ENCODE measurements at regions not wholly inside any gene's neighbourhood (a gene's known extent, or its start where the extent isn't known, plus 50 kb on each side); places are given as distances from the start of the nearest gene placed in this dataset.

DNA sequence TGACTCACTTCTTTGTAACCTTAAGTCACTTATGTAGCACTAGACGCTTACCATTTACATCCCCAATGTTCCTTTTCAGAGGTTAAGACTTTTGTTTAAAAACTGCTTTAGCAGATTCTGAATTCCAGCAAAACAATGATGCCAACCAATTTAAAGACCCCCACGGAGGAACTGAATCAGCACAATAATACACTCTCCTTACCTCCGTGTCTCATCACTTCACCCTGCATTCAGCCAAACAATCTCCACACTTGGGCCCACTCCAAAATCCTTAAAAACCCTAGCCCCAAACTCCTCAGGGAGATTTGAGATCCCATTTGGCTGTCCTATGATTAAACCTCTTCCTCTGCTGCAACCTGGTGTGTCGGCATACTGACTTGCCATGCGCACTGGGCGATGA is 153.9 kb downstream of the B3GNT2 start:
- H3K36me3 ChIP-seq = no peaks in the 10 kb centered on the region
- no peak overlapping the region for H3K9ac ChIP-seq (ENCODE audit: low read depth in 2 of 2, low read length in 2 of 2)
- DNase-seq = no peak
- TF ChIP-seq, protein P1, sequence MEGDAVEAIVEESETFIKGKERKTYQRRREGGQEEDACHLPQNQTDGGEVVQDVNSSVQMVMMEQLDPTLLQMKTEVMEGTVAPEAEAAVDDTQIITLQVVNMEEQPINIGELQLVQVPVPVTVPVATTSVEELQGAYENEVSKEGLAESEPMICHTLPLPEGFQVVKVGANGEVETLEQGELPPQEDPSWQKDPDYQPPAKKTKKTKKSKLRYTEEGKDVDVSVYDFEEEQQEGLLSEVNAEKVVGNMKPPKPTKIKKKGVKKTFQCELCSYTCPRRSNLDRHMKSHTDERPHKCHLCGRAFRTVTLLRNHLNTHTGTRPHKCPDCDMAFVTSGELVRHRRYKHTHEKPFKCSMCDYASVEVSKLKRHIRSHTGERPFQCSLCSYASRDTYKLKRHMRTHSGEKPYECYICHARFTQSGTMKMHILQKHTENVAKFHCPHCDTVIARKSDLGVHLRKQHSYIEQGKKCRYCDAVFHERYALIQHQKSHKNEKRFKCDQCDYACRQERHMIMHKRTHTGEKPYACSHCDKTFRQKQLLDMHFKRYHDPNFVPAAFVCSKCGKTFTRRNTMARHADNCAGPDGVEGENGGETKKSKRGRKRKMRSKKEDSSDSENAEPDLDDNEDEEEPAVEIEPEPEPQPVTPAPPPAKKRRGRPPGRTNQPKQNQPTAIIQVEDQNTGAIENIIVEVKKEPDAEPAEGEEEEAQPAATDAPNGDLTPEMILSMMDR (IDR thresholded peaks at IDR 0.05) = no peak
- intact Hi-C loops (cut with DNase I) = no loop called here
- H3K27me3 ChIP-seq = no peaks in the 10 kb centered on the region
- no peak overlapping the region for H3K4me3 ChIP-seq
- H3K4me1 ChIP-seq = no peaks in the 10 kb centered on the region
- no peak overlapping the region for H3K27ac ChIP-seq
- H3K9me3 ChIP-seq = no peaks in the 10 kb centered on the region

DNA sequence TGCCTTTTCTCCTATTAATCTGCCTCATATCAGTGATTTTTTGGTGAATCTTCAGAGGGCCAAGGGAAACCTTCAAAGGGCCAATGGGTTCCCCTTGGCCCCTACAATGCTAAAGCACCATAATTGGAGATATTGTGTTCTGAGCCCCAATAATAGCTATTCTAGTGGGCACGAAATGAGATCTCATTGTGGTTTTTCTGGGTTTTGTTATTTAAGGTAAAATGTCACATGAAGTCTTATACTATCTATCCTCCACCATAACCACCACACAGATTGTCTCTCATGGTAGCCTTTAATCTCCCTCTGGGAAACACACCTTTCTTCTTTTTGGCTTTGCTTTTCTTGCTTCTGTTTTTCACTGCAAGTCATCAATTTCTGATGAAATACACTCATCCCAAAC is 152.8 kb downstream of the B3GNT2 start:
- DNase-seq = no peak
- intact Hi-C loops (cut with DNase I) = no loop called here

DNA sequence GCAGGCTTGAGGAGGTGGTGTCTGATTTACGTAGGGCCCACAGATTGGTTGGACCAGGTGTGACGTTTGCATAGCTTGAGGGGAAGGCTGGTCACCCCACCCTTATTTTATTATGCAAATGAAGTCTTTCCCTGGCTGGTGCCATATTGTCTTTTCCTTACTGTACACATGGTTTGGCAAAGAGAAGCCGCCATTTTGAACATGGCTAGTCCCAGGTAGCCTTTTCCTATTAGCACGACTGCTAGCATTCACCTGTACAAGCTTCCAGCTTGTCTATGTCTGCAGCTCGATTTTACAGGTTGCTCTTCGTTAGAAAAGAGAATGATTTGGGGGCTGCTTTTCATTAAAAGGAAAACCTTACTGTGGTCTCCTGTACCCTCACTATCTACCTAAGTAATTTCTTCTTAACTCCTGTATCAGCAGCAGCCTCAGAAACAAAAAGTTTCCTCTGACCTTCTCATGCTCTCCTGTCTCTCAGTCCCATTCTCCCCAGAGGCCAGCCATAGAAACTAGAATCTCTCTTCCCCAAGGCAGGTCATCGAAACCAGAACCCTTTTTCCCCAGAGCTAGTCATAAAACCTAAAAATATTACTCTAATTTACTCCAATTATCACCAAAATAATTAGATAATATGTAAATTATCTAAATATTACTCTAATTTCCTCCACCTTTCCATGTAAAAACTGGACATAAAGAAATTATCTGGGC is 151.8 kb downstream of the B3GNT2 start:
- Histone ChIP-seq H3K9me3 (no peaks in the 10 kb centered on the region), H3K36me3 (no peaks in the 10 kb centered on the region), H3K27ac (no peak overlapping the region), H3K4me3 (no peak overlapping the region), H3K27me3 (no peaks in the 10 kb centered on the region), H3K4me1 (no peaks in the 10 kb centered on the region), H3K9ac (ENCODE audit: low read depth in 2 of 2, low read length in 2 of 2) (no peak overlapping the region)
- intact Hi-C loops (cut with DNase I) = no loop called here
- TF ChIP-seq, protein P1 (IDR thresholded peaks at IDR 0.05) = no peak
- no peak for DNase-seq

More for the DNA sequence above, 152.8 kb downstream of the B3GNT2 start:
- Histone ChIP-seq H3K27me3 (no peaks in the 10 kb centered on the region), H3K4me3 (no peak overlapping the region), H3K9ac (ENCODE audit: low read depth in 2 of 2, low read length in 2 of 2) (no peak overlapping the region), H3K4me1 (no peaks in the 10 kb centered on the region), H3K27ac (no peak overlapping the region), H3K36me3 (no peaks in the 10 kb centered on the region), H3K9me3 (no peaks in the 10 kb centered on the region)
- TF ChIP-seq, protein P1 (IDR thresholded peaks at IDR 0.05) = no peak

DNA sequence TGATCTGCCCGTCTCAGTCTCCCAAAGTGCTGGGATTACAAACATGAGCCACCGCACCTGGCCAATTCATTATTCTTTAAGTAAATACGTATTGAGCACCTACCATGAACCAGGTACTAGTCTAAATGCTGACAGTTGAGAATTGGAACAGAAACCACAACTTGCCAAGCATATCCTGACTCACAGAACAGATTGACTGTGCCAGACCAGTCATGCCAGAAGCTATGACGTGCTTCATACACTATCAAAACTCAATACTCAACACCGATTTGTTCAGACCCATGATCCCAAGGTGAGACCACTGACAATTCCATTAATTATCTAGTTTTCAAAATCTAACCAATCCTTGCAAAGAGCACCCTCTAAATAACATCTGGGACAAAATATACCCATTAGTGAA is 148.6 kb downstream of the B3GNT2 start:
- H3K36me3 ChIP-seq = no peaks in the 10 kb centered on the region
- no peak for DNase-seq
- no peak overlapping the region for H3K27ac ChIP-seq
- no peak overlapping the region for H3K4me3 ChIP-seq
- no peaks in the 10 kb centered on the region for H3K27me3 ChIP-seq
- no peaks in the 10 kb centered on the region for H3K4me1 ChIP-seq
- H3K9me3 ChIP-seq = no peaks in the 10 kb centered on the region
- intact Hi-C loops (cut with DNase I) = no loop called here
- TF ChIP-seq, protein P1 (IDR thresholded peaks at IDR 0.05) = no peak
- H3K9ac ChIP-seq (ENCODE audit: low read depth in 2 of 2, low read length in 2 of 2) = no peak overlapping the region

DNA sequence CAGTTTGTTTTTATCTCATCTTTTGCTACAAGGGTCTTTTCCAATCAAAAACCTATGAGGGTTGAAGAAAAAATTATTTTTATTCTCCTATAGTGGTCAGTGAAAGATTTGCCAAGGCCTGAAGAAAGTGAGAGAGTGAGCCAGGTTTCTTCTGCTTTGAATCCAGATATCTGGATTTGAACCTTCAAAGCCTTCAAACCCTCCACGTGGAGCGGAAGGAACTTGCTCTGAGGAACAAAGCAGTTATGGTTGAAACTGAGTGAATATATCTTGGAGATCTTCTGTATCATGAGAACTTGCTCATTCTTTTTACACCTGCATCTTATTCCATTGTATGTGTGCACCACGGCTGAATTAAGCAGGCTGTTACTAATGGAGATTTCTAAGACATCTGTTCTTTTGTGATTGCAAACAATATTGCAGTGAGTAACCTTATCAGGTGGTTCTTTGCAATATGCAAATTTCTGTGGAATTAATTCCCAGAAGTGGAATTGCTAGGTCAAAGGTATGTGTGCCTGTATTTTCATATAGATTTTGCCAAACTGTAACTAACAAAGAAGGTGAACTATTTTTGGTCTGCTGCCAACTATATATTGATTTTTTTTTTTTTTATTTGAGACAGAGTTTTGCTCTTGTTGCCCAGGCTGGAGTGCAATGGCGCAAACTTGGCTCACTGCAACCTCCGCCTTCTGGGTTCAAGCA is 147.9 kb downstream of the B3GNT2 start:
- Histone ChIP-seq H3K4me3 (no peak overlapping the region), H3K9ac (ENCODE audit: low read depth in 2 of 2, low read length in 2 of 2) (no peak overlapping the region), H3K27me3 (no peaks in the 10 kb centered on the region), H3K4me1 (no peaks in the 10 kb centered on the region), H3K9me3 (no peaks in the 10 kb centered on the region), H3K27ac (no peak overlapping the region), H3K36me3 (no peaks in the 10 kb centered on the region)
- TF ChIP-seq, protein P1 (IDR thresholded peaks at IDR 0.05) = no peak
- intact Hi-C loops (cut with DNase I) = no loop called here
- no peak for DNase-seq
